HG02885 (cell line): ENCODE measurements at regions not wholly inside any gene's neighbourhood (a gene's known extent, or its start where the extent isn't known, plus 50 kb on each side); places are given as distances from the start of the nearest gene placed in this dataset.

Experiments used
- ATAC-seq: cut with Tn5 transposase; IDR thresholded peaks from one replicate; pipeline ENCODE4 v1.9.1; 2021; ENCODE audit warnings: mild to moderate bottlenecking; ENCODE audit not compliant: unreplicated experiment, poor library complexity

DNA sequence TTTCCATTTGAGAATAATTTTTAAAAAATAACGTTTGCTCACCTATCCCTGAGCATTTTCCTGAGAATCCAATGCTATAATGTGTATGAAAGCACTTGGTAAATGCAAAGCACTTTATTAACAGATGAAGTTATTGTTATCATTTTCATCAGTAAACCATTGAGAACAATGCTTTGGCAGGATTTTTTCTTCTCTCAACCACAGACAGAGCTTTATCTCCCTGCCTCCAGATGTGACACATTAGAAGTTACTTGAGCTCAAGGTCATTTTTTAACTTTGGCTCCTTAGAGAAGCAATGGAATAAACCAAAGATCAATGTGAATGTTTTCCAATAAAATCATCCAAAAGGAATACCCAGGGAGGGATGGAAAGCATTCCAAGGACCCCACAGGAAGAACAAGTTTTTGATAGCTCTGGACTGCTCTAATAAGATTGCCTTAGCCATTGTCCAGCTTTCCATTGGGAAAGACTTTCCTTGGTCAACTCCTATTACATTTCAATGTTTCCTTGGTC is 118.9 kb upstream of the NT5C1B start:
- no peak for ATAC-seq

DNA sequence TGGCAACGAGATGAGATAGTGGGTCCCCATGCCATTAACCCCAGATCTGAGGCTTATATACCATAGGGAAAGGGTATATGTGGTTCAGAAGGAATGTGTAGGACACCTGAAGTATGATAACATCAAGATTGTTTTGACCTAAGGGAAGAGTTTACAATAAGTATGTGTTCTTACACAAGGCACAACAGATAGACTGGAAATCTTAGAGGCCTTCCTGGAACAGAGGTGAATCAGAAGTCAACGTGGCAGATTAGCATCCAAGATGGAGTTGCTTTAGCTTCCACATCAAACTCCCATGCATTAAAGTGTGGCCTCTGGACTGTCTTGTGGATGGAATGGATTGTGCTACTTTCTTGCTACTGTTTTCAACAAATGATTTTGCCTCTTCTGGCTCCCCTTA is 116.6 kb upstream of the NT5C1B start:
- ATAC-seq: no peak

DNA sequence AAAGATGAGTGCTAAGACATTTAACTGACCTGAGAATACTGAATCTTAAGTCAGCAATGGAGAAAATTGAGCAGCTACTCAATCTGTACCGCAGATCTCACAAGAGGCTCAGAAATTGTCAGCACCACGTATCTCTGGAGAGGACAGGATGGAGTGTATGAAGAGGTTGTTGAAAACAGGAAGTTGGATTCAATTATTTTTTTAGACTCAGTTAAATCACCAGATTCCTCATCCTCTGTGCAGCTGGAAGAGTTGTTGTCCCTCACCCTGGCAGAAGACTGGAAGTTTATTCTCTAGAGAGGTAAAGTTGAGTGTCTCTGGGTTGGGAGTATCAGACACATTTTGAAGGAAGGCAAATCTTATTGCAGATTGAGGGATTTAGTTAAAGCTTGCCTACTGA is 114.9 kb upstream of the NT5C1B start:
- no peak for ATAC-seq

DNA sequence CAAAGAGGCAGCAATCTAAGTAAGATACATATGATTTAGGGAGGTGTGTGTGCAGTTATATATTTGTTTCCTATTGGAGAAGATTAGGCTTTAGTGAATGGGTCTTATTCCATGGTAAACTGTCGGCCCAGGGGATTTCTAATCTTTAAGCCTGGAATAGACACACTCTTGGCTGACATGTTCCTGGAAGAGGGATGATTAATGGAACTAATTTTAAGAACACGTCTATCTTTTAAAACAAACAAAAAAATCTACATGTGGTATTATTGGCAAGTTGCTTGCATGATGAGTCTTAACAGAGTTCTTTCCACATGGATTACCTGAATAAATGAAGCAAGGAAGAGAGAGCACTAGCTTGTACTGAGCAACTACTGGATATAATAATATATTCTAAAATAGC is 114.2 kb upstream of the NT5C1B start:
- no peak for ATAC-seq

DNA sequence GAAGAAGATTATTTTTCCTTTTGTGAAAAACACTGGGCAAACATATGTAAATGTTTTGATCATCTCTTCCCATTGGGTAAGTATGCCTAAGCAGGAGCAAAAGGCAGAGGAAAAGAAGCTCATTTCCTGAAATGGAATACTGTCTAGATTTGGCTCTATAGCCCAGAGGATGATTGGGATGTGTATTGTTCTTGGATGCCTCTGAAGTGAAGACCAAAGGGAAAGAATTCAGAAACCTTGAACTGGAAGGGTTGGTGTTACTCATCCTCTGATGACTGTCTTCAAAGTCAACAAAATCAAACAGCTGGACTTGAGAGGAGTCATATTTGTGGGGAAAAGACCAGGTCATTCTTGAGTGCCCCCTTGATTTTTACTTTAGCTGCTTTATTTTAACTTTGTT is 112.6 kb upstream of the NT5C1B start:
- no peak for ATAC-seq

DNA sequence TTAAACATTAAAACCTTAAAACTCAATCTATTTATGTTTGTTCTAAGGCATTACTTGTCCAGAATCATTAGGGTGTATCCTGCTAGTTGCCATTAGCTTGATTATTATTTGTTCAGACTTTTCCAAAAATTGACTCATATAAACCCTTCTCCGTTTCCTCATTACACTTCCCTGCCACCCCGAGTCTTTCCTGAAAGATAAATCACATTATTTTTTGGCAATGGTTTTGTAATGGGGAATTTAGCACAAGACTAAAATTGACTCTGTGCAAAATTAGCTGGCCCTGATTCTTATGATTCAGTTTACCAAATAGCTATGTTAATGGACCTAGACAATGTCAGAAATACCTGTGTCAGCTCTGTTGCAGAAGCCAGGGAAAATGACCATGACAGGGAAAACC is 112.2 kb upstream of the NT5C1B start:
- no peak for ATAC-seq

DNA sequence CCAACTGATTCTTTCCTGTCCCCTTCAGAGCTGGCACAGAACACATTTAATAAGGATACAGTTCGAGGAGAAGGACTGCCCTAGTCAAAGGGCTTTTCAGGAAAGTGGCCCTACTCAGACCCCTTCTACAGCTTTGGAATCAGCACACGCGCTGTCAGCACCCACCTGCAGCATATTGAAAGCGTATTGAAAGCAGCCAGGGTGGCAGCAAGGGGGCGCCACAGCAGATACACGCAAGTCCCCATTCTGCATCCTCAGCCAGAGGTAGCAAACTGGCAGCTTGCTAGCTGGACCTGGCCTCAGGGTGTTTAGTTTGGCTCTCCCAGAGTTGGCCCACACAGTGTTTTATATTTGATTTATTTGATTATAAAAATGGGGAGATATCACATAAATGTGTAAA is 101.0 kb upstream of the NT5C1B start:
- no peak for ATAC-seq

DNA sequence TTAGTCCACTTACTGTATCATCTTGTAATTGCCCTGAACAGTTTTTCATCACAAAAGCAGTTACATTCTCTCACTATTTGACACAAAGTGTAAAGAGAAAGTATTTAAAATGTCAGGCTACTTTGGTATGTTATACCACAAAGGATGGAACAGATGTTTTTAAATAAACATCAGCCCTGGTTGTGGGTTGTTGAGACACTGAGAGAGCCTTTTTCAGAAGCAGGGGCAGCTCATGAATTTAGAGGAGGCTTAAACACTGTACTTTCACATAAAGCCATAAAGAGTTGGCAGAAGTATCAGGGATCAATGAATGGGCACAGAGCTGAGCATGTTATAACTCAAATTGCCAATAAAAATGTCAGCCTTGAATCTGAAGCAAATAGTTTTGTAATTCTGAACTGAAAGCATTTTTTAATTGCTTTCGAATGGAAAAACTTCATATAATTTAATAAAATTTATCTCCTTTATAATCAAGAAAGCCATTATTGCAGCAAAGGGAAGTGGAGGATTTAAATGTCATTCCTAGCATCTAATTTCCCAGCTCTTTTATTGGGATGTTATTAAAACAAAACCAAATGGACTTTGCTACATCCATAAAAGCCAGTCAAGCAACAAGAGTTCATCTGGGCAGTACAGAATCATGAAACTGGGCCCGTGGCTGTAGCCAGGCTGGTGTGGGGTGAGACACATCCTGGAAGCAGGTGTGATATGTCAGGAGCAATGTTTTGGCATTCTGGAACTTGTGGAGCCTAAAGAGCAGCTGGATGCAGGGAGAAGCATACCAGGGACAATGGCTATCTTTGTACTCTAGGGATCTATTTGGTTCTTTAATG is 95.1 kb upstream of the NT5C1B start:
- ATAC-seq: no peak

DNA sequence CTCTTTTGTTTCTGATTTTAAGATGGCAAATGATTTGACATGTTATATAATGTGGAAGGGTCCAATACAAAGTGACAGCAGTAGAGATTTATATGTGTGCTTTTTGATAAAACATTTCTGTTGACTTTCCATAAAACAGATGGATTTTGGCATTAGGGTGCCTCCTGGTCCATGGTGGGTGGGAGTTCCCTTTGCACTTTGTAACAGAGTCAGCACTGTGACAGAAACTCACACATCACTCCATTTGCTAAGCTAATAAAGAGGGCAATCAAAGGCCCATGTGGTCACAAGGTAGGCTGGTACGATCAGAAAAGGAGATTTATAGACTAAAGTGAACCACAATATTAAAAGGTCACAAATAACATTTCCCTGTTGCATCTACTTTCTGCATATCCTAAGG is 93.3 kb upstream of the NT5C1B start:
- ATAC-seq: no peak

DNA sequence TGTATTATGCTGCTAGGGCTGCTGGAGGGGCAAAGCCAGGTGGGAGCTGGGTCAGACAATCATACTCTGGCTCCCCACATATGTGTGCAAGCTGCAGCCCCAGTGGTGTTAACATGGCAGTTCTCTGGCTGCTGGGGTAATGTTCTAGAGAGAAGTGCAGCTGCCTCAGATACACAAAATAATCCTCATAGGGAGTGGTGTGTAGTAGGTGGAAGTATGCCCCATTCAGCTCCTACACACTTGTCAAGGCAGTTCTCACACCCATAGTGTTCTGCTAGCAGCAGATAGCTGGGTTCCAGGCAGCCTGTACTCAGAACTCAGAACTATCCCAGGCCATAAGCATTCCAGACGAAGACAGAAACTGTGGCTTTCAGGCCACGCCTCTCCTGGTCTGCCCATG is 87.9 kb upstream of the NT5C1B start:
- ATAC-seq: no peak

DNA sequence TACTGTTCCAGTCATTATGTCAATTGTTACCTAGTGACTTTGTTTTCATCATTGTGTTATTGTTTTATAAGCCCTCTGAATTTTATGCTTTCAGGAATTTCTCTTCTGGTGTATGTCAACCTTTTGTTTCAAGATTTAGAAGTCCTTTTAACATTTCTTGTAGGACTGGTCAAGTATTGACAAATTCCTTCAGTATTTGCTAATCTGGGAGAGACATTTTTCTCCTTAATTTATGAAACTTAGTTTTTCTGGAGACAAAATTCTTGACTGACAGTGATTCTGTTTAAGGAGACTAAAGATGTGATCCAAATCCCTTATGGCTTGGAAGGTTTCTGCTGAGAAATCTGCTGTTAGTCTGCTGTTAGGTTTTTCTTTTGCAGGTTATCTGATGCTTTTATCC is 84.9 kb upstream of the NT5C1B start:
- ATAC-seq: no peak

DNA sequence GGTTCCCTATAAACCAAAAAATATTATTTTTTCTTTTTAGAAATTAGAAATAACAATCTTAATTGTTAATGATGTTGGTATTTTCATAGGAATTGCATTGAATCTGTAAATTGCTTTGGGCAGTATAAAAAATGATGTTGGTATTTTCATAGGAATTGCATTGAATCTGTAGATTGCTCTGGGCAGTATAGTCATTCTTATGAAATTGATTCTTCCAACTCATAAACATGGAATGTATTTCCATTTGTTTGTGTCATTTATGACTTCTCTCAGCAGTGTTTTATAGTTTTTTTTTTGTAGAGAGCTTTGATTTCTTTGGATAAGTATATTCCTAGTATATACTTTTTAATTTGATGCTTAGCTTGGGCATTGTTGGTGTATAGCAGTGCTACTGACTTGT is 82.0 kb upstream of the NT5C1B start:
- no peak for ATAC-seq

DNA sequence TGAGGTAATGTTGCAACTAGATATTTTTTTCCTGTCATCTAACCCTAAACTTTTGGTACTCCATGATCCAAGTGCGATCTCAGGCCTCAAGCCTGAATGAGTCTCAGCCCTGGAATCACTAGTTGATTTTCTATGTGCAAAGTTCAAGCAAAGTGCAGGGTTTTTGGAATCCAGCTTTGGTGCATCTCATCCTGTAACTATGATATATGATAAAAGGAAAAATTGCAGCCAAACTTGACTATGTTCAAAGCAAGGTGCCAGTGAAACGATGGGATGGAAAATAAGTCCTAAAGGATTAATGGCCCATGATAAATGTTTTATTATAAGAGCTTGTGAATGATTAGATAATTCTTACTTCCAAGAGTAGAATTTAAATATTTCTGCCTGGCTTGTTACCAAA is 78.9 kb upstream of the NT5C1B start:
- no peak for ATAC-seq

DNA sequence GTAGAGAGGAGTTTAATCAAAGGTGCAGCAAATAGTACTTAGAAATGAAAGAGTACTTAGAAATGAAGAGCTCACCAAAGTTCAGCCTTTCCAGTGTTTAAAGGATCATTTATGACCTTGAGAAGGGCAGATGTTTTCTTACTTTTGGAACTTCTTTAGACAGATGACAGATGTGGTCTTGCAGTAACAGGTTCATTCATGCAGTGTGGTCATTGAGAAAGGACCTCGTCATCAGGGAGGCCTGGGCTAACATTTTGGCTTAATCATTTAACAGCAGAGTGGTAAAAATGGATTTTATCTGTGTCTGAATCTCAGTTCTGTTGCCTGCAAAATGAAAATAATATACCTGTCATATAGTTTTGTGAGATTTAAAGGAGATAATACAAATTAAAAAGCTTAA is 75.1 kb upstream of the NT5C1B start:
- ATAC-seq: no peak

DNA sequence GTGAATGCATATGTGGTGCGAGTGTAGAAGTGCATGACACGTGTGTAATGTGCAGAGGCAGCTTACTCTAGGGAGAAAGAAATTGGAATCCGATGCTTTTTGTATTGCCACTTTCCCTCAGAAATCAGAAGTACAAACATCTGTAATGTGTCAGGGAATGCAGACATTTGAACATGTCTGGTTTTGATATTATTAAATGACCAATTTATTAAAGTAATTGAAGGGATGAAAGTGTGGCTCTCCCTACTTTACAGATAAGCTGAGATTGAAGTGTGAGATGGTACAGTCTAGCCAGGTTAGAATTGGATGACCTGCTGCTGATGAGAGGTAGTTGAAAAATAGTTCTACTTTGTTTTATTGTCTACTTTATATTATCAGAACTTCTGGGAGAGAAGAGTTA is 74.5 kb upstream of the NT5C1B start:
- ATAC-seq: no peak

DNA sequence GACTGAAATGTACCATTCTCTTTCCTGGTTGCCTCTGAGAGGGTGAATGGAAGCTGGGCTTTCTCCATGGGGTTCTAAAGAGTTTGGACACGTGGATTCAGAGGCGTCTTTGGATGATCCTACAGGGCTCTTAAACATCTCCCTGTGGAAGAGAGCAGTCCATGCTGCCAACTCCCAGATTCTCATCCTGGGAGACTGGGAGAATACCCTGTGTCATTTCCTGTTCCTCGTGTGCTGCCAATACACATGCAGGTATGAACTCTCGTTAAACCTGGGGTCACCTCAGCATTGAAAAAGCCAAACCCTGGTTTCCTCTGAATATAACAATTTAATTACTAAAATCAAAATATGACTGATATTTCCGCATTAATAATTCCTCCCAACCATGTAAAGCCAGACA is 73.3 kb upstream of the NT5C1B start:
- no peak for ATAC-seq

DNA sequence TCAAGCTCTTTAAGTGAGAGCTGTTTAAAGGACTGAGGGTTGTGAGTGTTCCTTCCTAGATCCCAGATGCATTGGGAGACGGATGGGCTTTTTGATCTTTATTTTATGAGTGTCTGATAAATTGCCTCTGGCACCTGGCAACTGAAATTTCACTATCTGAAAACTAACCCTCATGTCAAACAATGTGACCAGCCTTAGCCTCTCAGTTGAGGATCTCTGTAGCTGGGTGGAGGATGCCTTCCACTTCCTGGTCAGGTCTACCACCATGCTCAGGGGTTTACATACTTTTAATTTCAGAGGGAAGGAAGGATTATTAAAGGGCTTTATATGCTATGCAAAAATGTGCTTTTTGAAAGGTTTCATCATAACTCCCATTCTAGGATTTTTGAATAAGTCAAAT is 70.5 kb upstream of the NT5C1B start:
- no peak for ATAC-seq

DNA sequence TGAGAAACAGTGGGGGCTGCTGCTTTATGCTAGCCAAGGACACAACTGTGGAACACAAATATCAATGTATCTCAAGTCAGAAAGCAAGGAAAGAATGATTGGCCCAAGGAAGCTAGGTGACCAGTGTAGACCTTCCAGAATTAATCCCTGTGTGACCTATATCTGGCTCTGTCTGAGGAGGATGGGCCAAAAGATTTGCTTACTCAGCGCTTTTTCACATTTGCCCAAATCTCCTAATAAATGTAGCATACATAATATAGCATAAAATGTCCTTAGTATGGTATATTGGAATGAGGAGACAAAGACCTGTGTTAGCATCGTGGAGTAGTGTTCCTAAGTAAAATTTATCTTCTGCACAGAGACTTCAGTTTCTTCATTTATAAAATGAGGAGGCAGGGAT is 66.7 kb upstream of the NT5C1B start:
- no peak for ATAC-seq

DNA sequence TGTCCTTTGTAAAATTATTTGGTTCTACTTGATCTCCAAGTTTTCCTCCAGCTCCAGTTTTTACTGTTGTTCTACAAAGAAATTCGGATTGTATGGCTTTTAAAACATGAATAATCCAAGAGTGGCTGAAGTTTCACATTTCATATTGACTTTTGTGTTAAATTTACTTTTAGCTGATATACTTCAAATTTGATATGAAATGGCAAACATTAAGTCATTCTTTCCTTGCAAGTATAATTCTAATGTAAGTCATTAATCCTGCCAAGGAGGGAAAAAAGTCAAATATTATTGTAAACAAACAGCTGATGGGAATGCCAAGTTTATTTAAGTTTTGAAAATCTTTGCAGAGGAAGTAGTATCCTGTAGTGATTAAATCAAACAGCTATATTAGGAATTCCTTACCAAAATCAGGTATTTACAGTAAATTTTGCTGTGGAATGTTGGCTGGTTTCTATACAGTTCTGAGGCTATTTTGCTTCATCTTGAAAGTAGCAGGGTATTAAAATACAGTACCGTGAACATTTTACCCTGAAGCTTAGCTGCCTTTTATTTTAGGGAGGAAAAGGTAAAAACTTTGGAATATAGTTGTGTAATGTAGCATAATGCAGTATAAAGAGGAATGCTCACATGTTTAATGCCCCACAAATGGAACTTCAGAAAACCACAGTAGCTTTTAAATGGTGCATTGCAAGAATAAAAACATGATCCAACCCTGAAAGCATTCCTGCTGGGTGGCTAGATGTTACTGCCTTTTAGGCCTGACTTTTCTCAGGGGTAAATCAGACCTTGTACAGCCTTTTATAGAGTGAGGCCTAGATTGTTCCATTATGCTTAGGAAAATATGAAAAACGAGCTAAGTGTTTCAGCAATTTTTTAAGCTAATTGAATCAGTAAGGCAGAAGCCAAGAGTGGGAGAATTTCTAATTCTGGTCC is 62.7 kb upstream of the NT5C1B start:
- no peak for ATAC-seq

DNA sequence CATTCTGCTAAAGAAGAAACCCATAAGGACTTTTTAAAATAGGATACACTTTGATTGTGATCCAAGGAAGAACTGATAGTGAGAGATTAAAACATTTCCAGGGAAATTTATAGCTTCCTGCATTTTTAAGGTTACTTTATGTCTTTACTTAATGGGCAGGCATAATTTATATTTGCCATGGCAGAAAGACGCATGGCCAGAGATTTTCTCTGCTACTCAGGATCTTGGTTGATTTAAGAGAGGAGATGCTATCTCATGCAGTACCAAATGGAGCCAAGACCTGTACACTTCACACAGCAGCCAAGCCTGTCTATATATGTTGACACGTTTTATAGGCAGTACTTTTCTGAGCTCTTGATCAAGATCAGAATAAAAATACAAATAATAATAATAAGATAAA is 60.9 kb upstream of the NT5C1B start:
- no peak for ATAC-seq

DNA sequence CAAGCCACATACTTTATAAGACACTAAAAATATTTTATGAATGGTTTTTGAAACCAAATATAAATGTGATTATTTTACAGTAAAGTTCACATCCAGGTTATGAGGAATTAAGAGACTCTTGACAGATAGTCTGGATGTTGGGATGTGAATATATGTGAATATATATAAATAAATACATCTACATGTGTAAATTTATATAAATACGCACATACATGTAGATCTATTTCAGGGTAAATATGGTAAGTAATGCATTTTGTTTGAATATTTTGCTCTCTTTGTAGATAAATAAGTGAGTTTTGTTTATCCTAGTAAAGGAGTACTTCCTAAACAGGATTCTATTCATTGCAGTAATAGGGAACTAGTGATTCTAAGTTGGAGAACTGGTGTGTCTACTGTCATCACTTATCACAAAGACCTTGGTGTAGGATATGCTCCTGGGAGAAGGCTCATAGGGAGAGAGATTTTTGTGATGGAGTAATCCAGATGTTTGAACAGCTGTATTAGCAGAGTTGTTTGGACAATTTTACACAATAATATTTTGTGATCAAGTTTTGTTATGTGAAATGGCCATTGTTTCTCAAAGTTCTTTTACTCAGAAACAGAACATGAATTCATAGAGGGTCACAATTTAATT is 60.2 kb upstream of the NT5C1B start:
- no peak for ATAC-seq
